KMS-11 (cell line): ENCODE measurements at regions not wholly inside any gene's neighbourhood (a gene's known extent, or its start where the extent isn't known, plus 50 kb on each side); places are given as distances from the start of the nearest gene placed in this dataset.

Experiments
- H2AFZ ChIP-seq: fragments of 200-600 bp; sonication (generic); 2 replicates; pipeline ENCODE4 v1.6.1; 2016; ENCODE audit warnings: antibody characterized with exemption, mixed run types, low read depth
- H3K27ac ChIP-seq: fragments of 200-600 bp; sonication (generic); 2 replicates; pipeline ENCODE4 v1.6.1; 2016; ENCODE audit warnings: mild to moderate bottlenecking, mixed run types
- H3K27me3 ChIP-seq: fragments of 200-600 bp; sonication (generic); 2 replicates; pipeline ENCODE4 v1.6.1; 2017; ENCODE audit warnings: mild to moderate bottlenecking, low read depth, mixed run types, moderate library complexity; ENCODE audit not compliant: insufficient read depth
- H3K36me3 ChIP-seq: fragments of 200-600 bp; sonication (generic); 2 replicates; pipeline ENCODE4 v1.6.1; 2017; ENCODE audit warnings: mild to moderate bottlenecking, mixed run types; ENCODE audit not compliant: insufficient read depth
- H3K4me1 ChIP-seq: fragments of 200-600 bp; sonication (generic); 2 replicates; pipeline ENCODE4 v1.6.1; 2016; ENCODE audit warnings: mild to moderate bottlenecking, low read depth, mixed run types; ENCODE audit not compliant: poor library complexity, severe bottlenecking
- H3K4me2 ChIP-seq: fragments of 200-600 bp; sonication (generic); 2 replicates; pipeline ENCODE4 v1.7.0; 2016; ENCODE audit warnings: mild to moderate bottlenecking, mixed run types
- H3K4me3 ChIP-seq: fragments of 200-600 bp; sonication (generic); IDR thresholded peaks from 2 replicates; pipeline ENCODE4 v1.6.1; 2017; ENCODE audit warnings: low read depth, low read length, mixed read lengths; ENCODE audit not compliant: insufficient read depth
- H3K79me2 ChIP-seq: fragments of 200-600 bp; sonication (generic); 2 replicates; pipeline ENCODE4 v1.6.1; 2016; ENCODE audit warnings: low read depth, mixed run types; ENCODE audit not compliant: insufficient read depth
- H3K9ac ChIP-seq: fragments of 200-600 bp; sonication (generic); 2 replicates; pipeline ENCODE4 v1.6.1; 2016; ENCODE audit warnings: mild to moderate bottlenecking, mixed run types
- H4K20me1 ChIP-seq: fragments of 200-600 bp; sonication (generic); 2 replicates; pipeline ENCODE4 v1.6.1; 2016; ENCODE audit warnings: mild to moderate bottlenecking, mixed run types; ENCODE audit not compliant: insufficient read depth
- CTCF ChIP-seq: fragments of 200-600 bp; sonication (generic); conservative IDR thresholded peaks from 2 replicates; pipeline ENCODE4 v1.6.1; 2017; ENCODE audit warnings: low read depth, mild to moderate bottlenecking, antibody characterized with exemption, low read length, moderate library complexity, mixed read lengths

- H3K36me3 ChIP-seq: no peaks in the 10 kb centered on the region
Measured at GRCh38 chr4:133920236-133920635, 281.4 kb downstream of the PABPC4L start.

GRCh38 chr4:133910165-133910564 is 291.4 kb downstream of the PABPC4L start:
- Histone ChIP-seq H4K20me1 (no peaks in the 10 kb centered on the region), H3K9ac (no peak overlapping the region), H3K4me1 (peaks cover 12% of the 10 kb centered on the region), H3K27ac (no peak overlapping the region), H3K4me3 (no peak overlapping the region), H2AFZ (no peak overlapping the region), H3K4me2 (no peak overlapping the region), H3K79me2 (no peaks in the 10 kb centered on the region), H3K36me3 (no peaks in the 10 kb centered on the region; the same call in 1 of the 2 replicates), H3K27me3 (no peaks in the 10 kb centered on the region)
- TF ChIP-seq CTCF: no peak

More at GRCh38 chr4:133920236-133920635, 281.4 kb downstream of the PABPC4L start:
- H3K4me2 ChIP-seq: no peak overlapping the region
- H3K4me3 ChIP-seq: no peak overlapping the region
- H3K9ac ChIP-seq: no peak overlapping the region
- no peaks in the 10 kb centered on the region for H3K4me1 ChIP-seq
- H4K20me1 ChIP-seq: no peaks in the 10 kb centered on the region
- H3K27me3 ChIP-seq: no peaks in the 10 kb centered on the region
- TF ChIP-seq CTCF: no peak
- no peak overlapping the region for H3K27ac ChIP-seq
- no peaks in the 10 kb centered on the region for H3K79me2 ChIP-seq
- H2AFZ ChIP-seq: no peak overlapping the region

GRCh38 chr4:133903029-133903428 is 298.6 kb downstream of the PABPC4L start:
- Histone ChIP-seq H3K79me2 (no peaks in the 10 kb centered on the region), H3K4me1 (no peaks in the 10 kb centered on the region), H2AFZ (no peak overlapping the region), H3K27ac (no peak overlapping the region), H3K4me3 (no peak overlapping the region), H3K36me3 (no peaks in the 10 kb centered on the region), H3K27me3 (no peaks in the 10 kb centered on the region), H3K4me2 (no peak overlapping the region), H4K20me1 (no peaks in the 10 kb centered on the region), H3K9ac (no peak overlapping the region)
- no peak for TF ChIP-seq CTCF

GRCh38 chr4:133891011-133891410 is 310.6 kb downstream of the PABPC4L start:
- H3K27me3 ChIP-seq: no peaks in the 10 kb centered on the region
- TF ChIP-seq CTCF: no peak
- H3K79me2 ChIP-seq: no peaks in the 10 kb centered on the region
- H4K20me1 ChIP-seq: no peaks in the 10 kb centered on the region
- H2AFZ ChIP-seq: no peak overlapping the region
- H3K36me3 ChIP-seq: no peaks in the 10 kb centered on the region
- H3K4me3 ChIP-seq: no peak overlapping the region
- H3K4me1 ChIP-seq: no peaks in the 10 kb centered on the region
- H3K4me2 ChIP-seq: no peak overlapping the region
- no peak overlapping the region for H3K27ac ChIP-seq
- H3K9ac ChIP-seq: no peak overlapping the region

- Histone ChIP-seq H4K20me1 (no peaks in the 10 kb centered on the region), H3K36me3 (no peaks in the 10 kb centered on the region), H3K9ac (no peak overlapping the region), H3K4me2 (no peak overlapping the region), H3K4me3 (no peak overlapping the region), H3K27me3 (no peaks in the 10 kb centered on the region), H3K4me1 (no peaks in the 10 kb centered on the region), H3K79me2 (no peaks in the 10 kb centered on the region), H2AFZ (no peak overlapping the region), H3K27ac (no peak overlapping the region)
- TF ChIP-seq CTCF: no peak
Measured at GRCh38 chr4:133887723-133888122, 313.9 kb downstream of the PABPC4L start.
